Chondrocyte (in vitro differentiated cells): ENCODE measurements at regions not wholly inside any gene's neighbourhood (a gene's known extent, or its start where the extent isn't known, plus 50 kb on each side); places are given as distances from the start of the nearest gene placed in this dataset.

Source experiments
- DNase-seq: peaks from one replicate; pipeline ENCODE4 v3.0.0; 2021; ENCODE audit warnings: mixed read lengths, low spot score
- H3K27ac Mint-ChIP-seq: one replicate; pipeline ENCODE4 v1.8.0; 2021; ENCODE audit warnings: mild to moderate bottlenecking, moderate library complexity, mixed read lengths; ENCODE audit not compliant: unreplicated experiment
- H3K27me3 Mint-ChIP-seq: 2 replicates; pipeline ENCODE4 v1.8.0; 2021; ENCODE audit warnings: low read depth, mixed read lengths
- H3K36me3 Mint-ChIP-seq: 2 replicates; pipeline ENCODE4 v1.8.0; 2021; ENCODE audit warnings: low read depth, mixed read lengths
- H3K4me1 Mint-ChIP-seq: 2 replicates; pipeline ENCODE4 v1.8.0; 2021; ENCODE audit warnings: low read depth, mild to moderate bottlenecking, mixed read lengths
- H3K4me3 Mint-ChIP-seq: one replicate; pipeline ENCODE4 v1.8.0; 2021; ENCODE audit warnings: mild to moderate bottlenecking, moderate library complexity, mixed read lengths; ENCODE audit not compliant: unreplicated experiment
- H3K9me3 Mint-ChIP-seq: 2 replicates; pipeline ENCODE4 v1.8.0; 2021; ENCODE audit warnings: low read depth, mixed read lengths
- TF ChIP-seq, protein P1 (sequence below): fragments of 200-600 bp; sonication (generic); IDR thresholded peaks from 2 replicates; pipeline ENCODE4 v1.5.0; 2021; ENCODE audit warnings: antibody characterized with exemption, mild to moderate bottlenecking, moderate library complexity

DNA sequence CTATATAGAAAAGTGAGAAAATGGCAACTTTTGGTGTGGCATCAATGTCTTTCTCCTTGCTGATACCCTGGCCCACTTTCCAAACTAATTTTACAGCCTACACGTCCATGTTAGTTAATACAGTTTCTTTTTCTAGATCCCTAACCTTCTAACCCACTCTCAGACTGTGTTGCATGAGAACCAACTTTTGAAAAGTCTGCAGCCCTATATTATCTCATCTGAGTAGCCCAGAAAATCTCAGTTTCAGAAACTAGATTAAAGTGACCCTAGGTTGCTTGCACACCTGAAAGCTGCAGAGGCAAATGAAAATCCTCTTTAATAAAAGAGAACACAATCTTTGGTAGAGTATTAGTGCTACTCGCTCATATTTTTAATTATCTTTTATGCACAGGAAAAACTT lies 371.6 kb upstream of the EMCN start:
- Mint-ChIP-seq H3K4me1 (no peaks in the 10 kb centered on the region), H3K36me3 (peaks cover 9% of the 10 kb centered on the region), H3K27ac (no peak overlapping the region), H3K4me3 (no peak overlapping the region), H3K27me3 (peaks cover 3% of the 10 kb centered on the region), H3K9me3 (peaks cover 36% of the 10 kb centered on the region)
- DNase-seq = no peak
- TF ChIP-seq, protein P1, sequence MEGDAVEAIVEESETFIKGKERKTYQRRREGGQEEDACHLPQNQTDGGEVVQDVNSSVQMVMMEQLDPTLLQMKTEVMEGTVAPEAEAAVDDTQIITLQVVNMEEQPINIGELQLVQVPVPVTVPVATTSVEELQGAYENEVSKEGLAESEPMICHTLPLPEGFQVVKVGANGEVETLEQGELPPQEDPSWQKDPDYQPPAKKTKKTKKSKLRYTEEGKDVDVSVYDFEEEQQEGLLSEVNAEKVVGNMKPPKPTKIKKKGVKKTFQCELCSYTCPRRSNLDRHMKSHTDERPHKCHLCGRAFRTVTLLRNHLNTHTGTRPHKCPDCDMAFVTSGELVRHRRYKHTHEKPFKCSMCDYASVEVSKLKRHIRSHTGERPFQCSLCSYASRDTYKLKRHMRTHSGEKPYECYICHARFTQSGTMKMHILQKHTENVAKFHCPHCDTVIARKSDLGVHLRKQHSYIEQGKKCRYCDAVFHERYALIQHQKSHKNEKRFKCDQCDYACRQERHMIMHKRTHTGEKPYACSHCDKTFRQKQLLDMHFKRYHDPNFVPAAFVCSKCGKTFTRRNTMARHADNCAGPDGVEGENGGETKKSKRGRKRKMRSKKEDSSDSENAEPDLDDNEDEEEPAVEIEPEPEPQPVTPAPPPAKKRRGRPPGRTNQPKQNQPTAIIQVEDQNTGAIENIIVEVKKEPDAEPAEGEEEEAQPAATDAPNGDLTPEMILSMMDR = no peak

DNA sequence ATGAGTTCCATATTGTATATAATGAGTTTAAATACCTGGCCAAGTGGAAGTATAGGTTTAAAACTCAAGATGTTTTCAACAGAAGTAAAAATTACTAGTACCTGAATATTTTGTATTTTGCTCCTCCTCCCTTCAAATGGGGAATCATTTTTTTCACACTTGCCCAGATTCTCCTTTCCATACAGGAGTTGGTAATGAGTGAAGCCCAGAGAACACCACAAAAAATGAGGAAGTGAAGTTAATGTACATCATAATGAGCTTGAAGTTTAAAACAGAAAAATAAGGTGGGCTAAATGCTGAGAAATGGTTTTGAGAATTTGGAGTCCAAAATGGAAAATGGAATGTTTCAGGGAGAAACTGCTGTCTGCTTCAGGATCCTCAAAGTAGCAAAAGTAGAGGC lies 364.8 kb upstream of the EMCN start:
- H3K36me3 Mint-ChIP-seq = peaks cover 7% of the 10 kb centered on the region
- no peaks in the 10 kb centered on the region for H3K4me1 Mint-ChIP-seq
- peaks cover 39% of the 10 kb centered on the region for H3K9me3 Mint-ChIP-seq
- H3K27ac Mint-ChIP-seq = no peak overlapping the region
- TF ChIP-seq, protein P1 = no peak
- no peak overlapping the region for H3K4me3 Mint-ChIP-seq
- no peak for DNase-seq
- H3K27me3 Mint-ChIP-seq = peaks cover 7% of the 10 kb centered on the region

DNA sequence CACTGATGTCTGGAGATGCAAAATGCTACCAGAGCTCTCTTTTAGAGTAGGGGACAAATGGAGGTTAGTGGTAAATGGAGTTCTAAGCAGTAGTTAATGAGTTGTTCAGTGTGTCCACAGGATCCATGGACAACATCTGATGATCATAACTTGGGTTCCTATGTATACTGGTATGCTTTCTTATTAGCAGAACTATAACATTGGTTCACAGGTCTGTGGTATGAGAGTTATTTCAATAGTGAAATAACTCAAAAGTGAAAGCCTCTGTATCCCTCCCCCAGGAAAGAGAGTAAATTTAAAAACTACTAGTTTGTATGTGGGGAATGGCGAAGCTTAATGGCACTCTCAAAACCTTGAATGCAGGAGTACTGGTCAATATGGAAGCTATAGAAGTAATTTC lies 363.5 kb upstream of the EMCN start:
- Mint-ChIP-seq H3K27ac (no peak overlapping the region), H3K4me1 (peaks cover 3% of the 10 kb centered on the region), H3K36me3 (peaks cover 5% of the 10 kb centered on the region), H3K4me3 (no peak overlapping the region), H3K27me3 (peaks cover 7% of the 10 kb centered on the region), H3K9me3 (peaks cover 27% of the 10 kb centered on the region)
- TF ChIP-seq, protein P1 = no peak
- DNase-seq = no peak

DNA sequence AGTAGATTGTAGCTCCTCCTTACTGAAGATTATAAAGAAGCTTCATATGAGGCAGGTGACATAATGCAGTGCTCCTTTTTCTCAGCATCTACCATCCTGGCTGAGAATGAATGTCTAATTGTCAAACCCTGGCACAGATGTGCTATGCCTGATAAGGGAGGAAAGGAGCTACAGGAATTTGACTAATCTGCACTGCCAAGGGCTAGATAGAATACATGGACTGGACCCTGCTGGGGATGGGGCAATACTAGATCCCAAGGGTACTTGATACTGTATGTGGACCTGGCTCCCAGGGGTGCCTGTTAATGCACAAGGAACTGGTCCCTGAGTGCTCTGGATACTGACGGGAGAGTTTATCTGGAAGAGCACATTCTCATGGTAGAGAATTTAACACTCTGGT lies 362.2 kb upstream of the EMCN start:
- Mint-ChIP-seq H3K36me3 (peaks cover 3% of the 10 kb centered on the region), H3K27me3 (peaks cover 7% of the 10 kb centered on the region), H3K4me1 (peaks cover 3% of the 10 kb centered on the region), H3K9me3 (peaks cover 15% of the 10 kb centered on the region), H3K27ac (no peak overlapping the region), H3K4me3 (no peak overlapping the region)
- DNase-seq = no peak
- TF ChIP-seq, protein P1 = no peak

DNA sequence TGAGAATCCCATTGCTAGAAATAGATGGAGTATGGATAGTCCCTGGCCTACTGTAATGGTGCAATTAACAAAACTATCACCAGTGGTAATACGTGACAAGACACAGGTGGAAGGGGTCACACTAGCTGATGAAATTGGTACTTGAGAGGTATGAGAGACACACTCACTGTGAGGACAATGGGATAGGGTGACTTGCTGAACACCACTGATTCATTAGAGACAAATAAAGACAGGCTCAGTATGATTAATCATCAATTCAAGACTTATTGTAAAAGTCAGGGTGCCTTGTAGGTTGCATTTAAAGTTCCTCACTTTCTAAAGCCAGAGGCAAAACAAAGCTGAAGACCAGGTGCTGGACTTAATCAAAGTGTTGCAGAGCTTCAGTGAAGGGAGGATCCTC lies 361.6 kb upstream of the EMCN start:
- H3K4me3 Mint-ChIP-seq = no peak overlapping the region
- H3K27ac Mint-ChIP-seq = no peak overlapping the region
- peaks cover 7% of the 10 kb centered on the region for H3K27me3 Mint-ChIP-seq
- TF ChIP-seq, protein P1 = no peak
- H3K9me3 Mint-ChIP-seq = peaks cover 10% of the 10 kb centered on the region
- peaks cover 3% of the 10 kb centered on the region for H3K4me1 Mint-ChIP-seq
- no peak for DNase-seq
- H3K36me3 Mint-ChIP-seq = peaks cover 3% of the 10 kb centered on the region
